ENCODE measurements at regions not wholly inside any gene's neighbourhood (a gene's known extent, or its start where the extent isn't known, plus 50 kb on each side); places are given as distances from the start of the nearest gene placed in this dataset.

- TF ChIP-seq SP1 (IDR thresholded peaks at IDR 0.05; ENCODE audit: low read depth) (no peak), FOSL1 (IDR thresholded peaks at IDR 0.05; ENCODE audit: low read depth) (no peak), TCF7L2 (IDR thresholded peaks at IDR 0.05; ENCODE audit: borderline replicate concordance, extremely low read depth, insufficient read depth, insufficient read length) (no peak), CBX3 (IDR thresholded peaks at IDR 0.05; ENCODE audit: low read depth) (no peak)
Observed at GRCh38 chr12:46958053-46958452, 121.4 kb upstream of the PCED1B start (continued).

- Histone ChIP-seq H3K27me3 (ENCODE audit: insufficient read depth, low read length) (no peaks in the 10 kb centered on the region), H3K4me1 (ENCODE audit: control insufficient read depth in 1 of 2, insufficient read depth in 2 of 2, low read length in 2 of 2) (peaks cover 2 to 23% of the 10 kb centered on the region in 2 experiments), H3K79me2 (ENCODE audit: insufficient read depth, low read length) (no peaks in the 10 kb centered on the region), H4K20me1 (ENCODE audit: insufficient read depth) (no peaks in the 10 kb centered on the region), H3K9me2 (ENCODE audit: insufficient read depth) (no peaks in the 10 kb centered on the region), H3K4me3 (replicated peaks in 1 of 2; ENCODE audit: low read depth in 1 of 2, low read length in 2 of 2) (no peak overlapping the region), H3K27ac (ENCODE audit: low read depth, low read length) (no peak overlapping the region), H3K9ac (ENCODE audit: low read length) (no peak overlapping the region), H2AFZ (ENCODE audit: low read depth, low read length, poor library complexity, severe bottlenecking) (no peak overlapping the region), H3K36me3 (ENCODE audit: control insufficient read depth in 1 of 2, insufficient read depth in 2 of 2, low read length in 2 of 2) (no peaks in the 10 kb centered on the region), H3K4me2 (ENCODE audit: low read length) (peak overlapping the region; percentile 35), H3K9me3 (ENCODE audit: control insufficient read depth in 1 of 2, insufficient read depth in 1 of 2, low read depth in 1 of 2, low read length in 2 of 2) (no peaks in the 10 kb centered on the region)
- TF ChIP-seq ATF3 (IDR thresholded peaks at IDR 0.05) (no peak), RAD21 (IDR thresholded peaks at IDR 0.05; ENCODE audit: low read depth) (no peak), CBX3 (IDR thresholded peaks at IDR 0.05; ENCODE audit: low read depth) (no peak), ZBTB33 (IDR thresholded peaks at IDR 0.05; ENCODE audit: extremely low read depth, insufficient replicate concordance, low read length) (no peak), JUND (IDR thresholded peaks at IDR 0.05) (no peak), CEBPB (IDR thresholded peaks at IDR 0.05; ENCODE audit: low read depth) (no peak)
- ChIA-PET RAD21 (ENCODE audit: low non-redundant PET in 1 of 2, low total read pairs in 2 of 2, uncharacterized antibody in 2 of 2, unreplicated experiment in 2 of 2) (no interaction called here), CTCF (no interaction called here), POLR2A (no interaction called here)
- DNase-seq (ENCODE audit: low read depth, low spot score): no peak
- intact Hi-C loops (cut with micrococcal nuclease): no loop called here
- BruUV-seq (replicated peaks): no TSS peak
- no peak for ATAC-seq
Observed at GRCh38 chr12:46958599-46959290, 120.7 kb upstream of the PCED1B start.
